ENCODE measurements at regions not wholly inside any gene's neighbourhood (a gene's known extent, or its start where the extent isn't known, plus 50 kb on each side); places are given as distances from the start of the nearest gene placed in this dataset.

DNA sequence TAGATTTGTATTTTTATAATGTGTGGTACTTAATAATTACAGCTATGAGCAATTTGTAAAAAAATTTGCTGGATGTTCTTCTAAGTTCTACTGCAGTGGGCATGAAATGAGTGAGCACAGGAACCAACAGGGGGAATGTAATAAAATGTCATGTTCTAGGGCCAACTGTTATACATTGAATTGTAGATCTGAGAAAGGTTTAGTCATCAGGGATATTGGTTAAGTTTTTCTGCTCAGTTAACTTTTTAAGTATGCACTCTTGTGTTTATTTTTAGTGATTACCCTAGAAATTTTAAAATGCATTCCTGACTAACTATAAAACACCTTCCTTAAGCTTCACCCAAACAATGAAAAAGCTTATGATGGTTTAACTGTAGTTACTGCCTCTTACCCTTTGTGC is 101.8 kb downstream of the CAND1 start:
- Mint-ChIP-seq H3K4me1 (no peaks in the 10 kb centered on the region), H3K9me3 (peaks cover 4% of the 10 kb centered on the region), H3K27ac (no peak overlapping the region), H3K36me3 (ENCODE audit: low read depth) (no peaks in the 10 kb centered on the region), H3K4me3 (no peak overlapping the region), H3K27me3 (no peaks in the 10 kb centered on the region)
- no peak for DNase-seq
- intact Hi-C loops (cut with micrococcal nuclease) = no loop called here

GRCh38 chr12:67377021-67377420 is 107.9 kb downstream of the CAND1 start:
- H3K36me3 Mint-ChIP-seq (ENCODE audit: low read depth) = no peaks in the 10 kb centered on the region
- peaks cover 8% of the 10 kb centered on the region for H3K9me3 Mint-ChIP-seq
- intact Hi-C loops (cut with micrococcal nuclease) = no loop called here
- peaks cover under 1% of the 10 kb centered on the region for H3K4me1 Mint-ChIP-seq
- H3K27me3 Mint-ChIP-seq = peaks cover 2% of the 10 kb centered on the region
- no peak overlapping the region for H3K27ac Mint-ChIP-seq
- no peak overlapping the region for H3K4me3 Mint-ChIP-seq
- no peak for DNase-seq

GRCh38 chr12:67377541-67377940 is 108.4 kb downstream of the CAND1 start:
- Mint-ChIP-seq H3K9me3 (peaks cover 5% of the 10 kb centered on the region), H3K27me3 (peaks cover 2% of the 10 kb centered on the region), H3K36me3 (ENCODE audit: low read depth) (no peaks in the 10 kb centered on the region), H3K4me1 (peaks cover 4% of the 10 kb centered on the region), H3K4me3 (no peak overlapping the region), H3K27ac (no peak overlapping the region)
- DNase-seq = no peak
- intact Hi-C loops (cut with micrococcal nuclease) = no loop called here

DNA sequence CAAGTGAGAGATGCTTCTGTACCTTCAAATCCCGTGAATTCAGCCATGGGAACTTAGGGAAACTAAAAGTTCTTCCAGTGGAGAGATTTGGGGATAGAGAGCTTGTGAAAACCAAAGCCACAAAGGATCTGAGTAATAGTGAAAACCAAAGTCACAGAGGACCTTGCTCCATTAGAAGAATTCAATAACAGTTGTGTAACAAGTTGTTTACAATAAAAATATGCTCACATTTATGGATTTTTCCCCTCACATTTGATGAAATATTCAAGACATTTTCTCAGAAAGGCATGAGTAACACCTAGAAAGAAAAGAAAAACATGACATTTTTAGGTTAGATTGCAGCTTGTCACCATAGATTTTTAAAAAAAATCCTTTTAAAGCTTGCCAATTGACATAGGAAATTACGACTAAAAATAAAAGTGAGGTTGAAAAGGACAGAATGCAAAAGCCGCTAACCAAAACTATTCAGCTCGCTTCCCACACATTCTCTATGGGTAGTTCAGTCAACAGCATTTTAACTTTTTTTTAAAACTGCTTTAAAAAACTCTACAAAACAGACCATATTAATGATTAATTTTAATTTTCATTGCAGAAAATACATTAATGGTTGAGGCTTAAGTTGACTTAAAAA is 113.2 kb downstream of the CAND1 start:
- DNase-seq = no peak
- intact Hi-C loops (cut with micrococcal nuclease) = no loop called here
- H3K9me3 Mint-ChIP-seq = peaks cover 5% of the 10 kb centered on the region
- peaks cover 4% of the 10 kb centered on the region for H3K4me1 Mint-ChIP-seq
- H3K27ac Mint-ChIP-seq = no peak overlapping the region
- peaks cover 2% of the 10 kb centered on the region for H3K27me3 Mint-ChIP-seq
- H3K36me3 Mint-ChIP-seq (ENCODE audit: low read depth) = no peaks in the 10 kb centered on the region
- H3K4me3 Mint-ChIP-seq = no peak overlapping the region

- Mint-ChIP-seq H3K36me3 (ENCODE audit: low read depth) (no peaks in the 10 kb centered on the region), H3K4me1 (peaks cover 3% of the 10 kb centered on the region), H3K9me3 (no peaks in the 10 kb centered on the region), H3K27ac (no peak overlapping the region), H3K4me3 (no peak overlapping the region), H3K27me3 (peaks cover 2% of the 10 kb centered on the region)
- DNase-seq = no peak
- intact Hi-C loops (cut with micrococcal nuclease) = no loop called here
These were observed 117.9 kb downstream of the CAND1 start for GRCh38 chr12:67386869-67387565.

GRCh38 chr12:67388331-67389138 is 119.4 kb downstream of the CAND1 start:
- H3K27ac Mint-ChIP-seq = no peak overlapping the region
- H3K27me3 Mint-ChIP-seq = peaks cover 2% of the 10 kb centered on the region
- DNase-seq = no peak
- no peaks in the 10 kb centered on the region for H3K36me3 Mint-ChIP-seq (ENCODE audit: low read depth)
- intact Hi-C loops (cut with micrococcal nuclease) = no loop called here
- H3K9me3 Mint-ChIP-seq = no peaks in the 10 kb centered on the region
- H3K4me1 Mint-ChIP-seq = no peaks in the 10 kb centered on the region
- no peak overlapping the region for H3K4me3 Mint-ChIP-seq

DNA sequence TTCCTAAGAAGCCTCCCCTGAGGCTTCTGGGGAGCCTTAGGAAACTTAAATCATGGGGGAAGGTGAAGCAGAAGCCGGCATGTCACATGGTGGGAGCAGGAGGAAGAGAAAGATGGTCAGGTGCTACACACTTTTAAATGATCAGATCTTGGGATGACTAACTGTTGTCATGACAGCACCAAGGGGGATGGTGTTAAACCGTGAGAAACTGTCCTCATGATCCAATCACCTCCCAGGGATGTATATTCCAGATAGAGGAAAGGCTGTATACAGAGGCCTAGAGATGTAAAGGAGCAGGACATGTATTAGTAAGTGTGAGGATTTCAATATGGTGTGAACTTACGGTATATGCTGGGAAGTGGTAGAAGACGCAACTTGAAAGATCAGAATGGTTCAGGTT is 121.1 kb downstream of the CAND1 start:
- no peak for DNase-seq
- intact Hi-C loops (cut with micrococcal nuclease) = no loop called here
- no peaks in the 10 kb centered on the region for H3K4me1 Mint-ChIP-seq
- H3K27ac Mint-ChIP-seq = no peak overlapping the region
- H3K36me3 Mint-ChIP-seq (ENCODE audit: low read depth) = no peaks in the 10 kb centered on the region
- peaks cover 5% of the 10 kb centered on the region for H3K27me3 Mint-ChIP-seq
- no peak overlapping the region for H3K4me3 Mint-ChIP-seq
- no peaks in the 10 kb centered on the region for H3K9me3 Mint-ChIP-seq

- intact Hi-C loops (cut with micrococcal nuclease) = no loop called here
- Mint-ChIP-seq H3K27me3 (peaks cover 6% of the 10 kb centered on the region), H3K27ac (no peak overlapping the region), H3K4me3 (no peak overlapping the region), H3K36me3 (ENCODE audit: low read depth) (no peaks in the 10 kb centered on the region), H3K4me1 (no peaks in the 10 kb centered on the region), H3K9me3 (no peaks in the 10 kb centered on the region)
- no peak for DNase-seq
These were observed 121.9 kb downstream of the CAND1 start for GRCh38 chr12:67391034-67391433.

- Mint-ChIP-seq H3K27ac (no peak overlapping the region), H3K36me3 (ENCODE audit: low read depth) (no peaks in the 10 kb centered on the region), H3K27me3 (peaks cover 6% of the 10 kb centered on the region), H3K4me1 (no peaks in the 10 kb centered on the region), H3K4me3 (no peak overlapping the region), H3K9me3 (no peaks in the 10 kb centered on the region)
- intact Hi-C loops (cut with micrococcal nuclease) = no loop called here
- no peak for DNase-seq
These were observed 122.5 kb downstream of the CAND1 start for GRCh38 chr12:67391656-67392055.

- intact Hi-C loops (cut with micrococcal nuclease) = no loop called here
- Mint-ChIP-seq H3K27ac (no peak overlapping the region), H3K27me3 (peaks cover 4% of the 10 kb centered on the region), H3K4me3 (no peak overlapping the region), H3K4me1 (no peaks in the 10 kb centered on the region), H3K9me3 (no peaks in the 10 kb centered on the region), H3K36me3 (ENCODE audit: low read depth) (no peaks in the 10 kb centered on the region)
- DNase-seq = no peak
These were observed 125.4 kb downstream of the CAND1 start for GRCh38 chr12:67394550-67394949.

DNA sequence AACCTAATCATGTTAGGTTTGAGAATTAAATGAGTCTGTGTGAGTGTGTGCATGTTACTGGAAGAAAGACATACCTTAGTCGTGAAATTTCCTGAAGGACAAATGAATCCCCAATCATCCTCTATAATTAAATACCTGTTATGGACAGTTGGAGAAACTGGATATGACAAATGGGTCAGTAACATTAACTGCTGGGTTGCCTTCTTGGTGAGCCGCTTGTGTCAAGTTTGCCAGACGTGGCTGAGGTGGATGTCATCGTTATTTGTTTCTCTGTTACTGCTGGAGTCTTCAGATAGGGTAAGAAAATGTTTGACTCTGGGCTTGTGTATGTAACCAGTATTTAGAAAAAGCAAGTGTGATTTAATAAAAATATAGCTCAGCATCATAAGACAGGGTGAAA is 131.6 kb downstream of the CAND1 start:
- H3K27ac Mint-ChIP-seq = no peak overlapping the region
- H3K4me3 Mint-ChIP-seq = no peak overlapping the region
- no peaks in the 10 kb centered on the region for H3K9me3 Mint-ChIP-seq
- H3K36me3 Mint-ChIP-seq (ENCODE audit: low read depth) = no peaks in the 10 kb centered on the region
- no peaks in the 10 kb centered on the region for H3K27me3 Mint-ChIP-seq
- intact Hi-C loops (cut with micrococcal nuclease) = no loop called here
- no peaks in the 10 kb centered on the region for H3K4me1 Mint-ChIP-seq
- no peak for DNase-seq

DNA sequence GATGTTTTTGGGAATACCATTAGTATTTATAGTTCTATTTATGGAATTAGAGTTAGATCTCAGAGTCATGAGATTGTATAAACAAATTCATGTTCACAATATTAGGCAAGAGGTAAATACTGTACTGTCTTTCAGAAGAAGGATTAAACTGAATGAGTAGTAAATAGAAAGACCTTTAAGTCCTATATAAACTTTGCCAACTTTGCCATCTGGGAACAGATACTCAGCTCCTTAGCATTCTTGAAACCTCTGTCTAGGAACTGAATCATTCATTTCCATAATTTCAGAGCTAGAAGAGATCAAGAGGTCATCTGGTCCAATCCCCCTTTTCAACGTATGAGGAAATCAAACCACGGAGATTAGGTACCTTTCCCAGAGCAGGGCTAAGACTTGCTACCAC is 141.1 kb downstream of the CAND1 start:
- no peaks in the 10 kb centered on the region for H3K36me3 Mint-ChIP-seq (ENCODE audit: low read depth)
- DNase-seq = no peak
- no peaks in the 10 kb centered on the region for H3K4me1 Mint-ChIP-seq
- no peak overlapping the region for H3K27ac Mint-ChIP-seq
- peaks cover 12% of the 10 kb centered on the region for H3K9me3 Mint-ChIP-seq
- H3K4me3 Mint-ChIP-seq = no peak overlapping the region
- intact Hi-C loops (cut with micrococcal nuclease) = no loop called here
- no peaks in the 10 kb centered on the region for H3K27me3 Mint-ChIP-seq

- intact Hi-C loops (cut with micrococcal nuclease) = no loop called here
- no peak for DNase-seq
- H3K4me3 Mint-ChIP-seq = no peak overlapping the region
- no peaks in the 10 kb centered on the region for H3K27me3 Mint-ChIP-seq
- H3K4me1 Mint-ChIP-seq = no peaks in the 10 kb centered on the region
- H3K9me3 Mint-ChIP-seq = peaks cover 12% of the 10 kb centered on the region
- H3K36me3 Mint-ChIP-seq (ENCODE audit: low read depth) = no peaks in the 10 kb centered on the region
- no peak overlapping the region for H3K27ac Mint-ChIP-seq
These were observed 141.5 kb downstream of the CAND1 start for GRCh38 chr12:67410667-67411067.

DNA sequence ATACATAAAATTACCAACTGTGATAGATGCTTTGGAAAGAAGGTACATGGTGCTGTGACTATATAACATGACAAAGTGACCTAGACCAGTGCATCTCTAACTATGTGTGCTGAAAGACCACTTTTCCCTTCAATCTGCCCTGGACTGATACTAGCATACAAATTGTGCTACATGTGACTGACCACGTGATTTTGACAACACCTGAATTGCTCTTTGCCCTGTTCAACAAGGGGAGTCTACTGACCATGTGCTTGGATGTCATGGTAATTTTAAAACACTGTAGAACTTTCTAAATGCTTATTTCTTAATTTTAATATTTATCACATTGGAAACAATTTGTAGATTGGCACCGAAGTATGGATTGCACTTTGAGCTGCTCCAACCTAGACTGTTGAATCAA is 142.4 kb downstream of the CAND1 start:
- intact Hi-C loops (cut with micrococcal nuclease) = no loop called here
- DNase-seq = no peak
- H3K4me1 Mint-ChIP-seq = no peaks in the 10 kb centered on the region
- H3K36me3 Mint-ChIP-seq (ENCODE audit: low read depth) = no peaks in the 10 kb centered on the region
- no peak overlapping the region for H3K27ac Mint-ChIP-seq
- no peaks in the 10 kb centered on the region for H3K27me3 Mint-ChIP-seq
- no peak overlapping the region for H3K4me3 Mint-ChIP-seq
- H3K9me3 Mint-ChIP-seq = peaks cover 12% of the 10 kb centered on the region
